ENCODE measurements at regions not wholly inside any gene's neighbourhood (a gene's known extent, or its start where the extent isn't known, plus 50 kb on each side); places are given as distances from the start of the nearest gene placed in this dataset.

- TF ChIP-seq SMAD1 (IDR thresholded peaks at IDR 0.05; ENCODE audit: low read depth, partially characterized antibody) (no peak), SREBF2 (IDR thresholded peaks at IDR 0.05; ENCODE audit: low read length) (no peak), BRCA1 (IDR thresholded peaks at IDR 0.05; ENCODE audit: low read depth, low read length) (no peak), SP1 (IDR thresholded peaks at IDR 0.05; ENCODE audit: low read depth, low read length) (no peak)
Measured at GRCh38 chr12:95418142-95418541, 55.8 kb upstream of the METAP2 start.

All from GM12878 (cell line).